Caco-2 (cell line): ENCODE measurements at regions not wholly inside any gene's neighbourhood (a gene's known extent, or its start where the extent isn't known, plus 50 kb on each side); places are given as distances from the start of the nearest gene placed in this dataset.
"Not testable (repeated sequence)": the region's sequence is repeated elsewhere in the genome, so short reads cannot be mapped to it uniquely, and the experiment has no call there.

Experiments
- BruUV-seq: library from RNA; stranded (reverse); fragments of 400-500 nt; replicated peaks from 2 replicates; lab custom pipeline; 2021; lab: Mats Ljungman, UMichigan
- CTCF ChIA-PET: fragments of 300-600 bp; sonication (Branson Sonifier 250); formaldehyde crosslinking; loops from one replicate; lab custom pipeline; 2022; ENCODE audit warnings: antibody characterized with exemption; lab: Charles Lee
- POLR2A ChIA-PET: fragments of 300-600 bp; sonication (Branson Sonifier 250); formaldehyde crosslinking; loops from one replicate; lab custom pipeline; 2022; ENCODE audit warnings: antibody characterized with exemption; lab: Charles Lee
- DNase-seq, 2 experiments: peaks; one replicate each; pipeline versions ENCODE4 v3.0.0 to v3.0.0-alpha.2; 2020 to 2022
- H3K27me3 ChIP-seq: replicated peaks from 2 replicates; pipeline ENCODE4 v1.6.0; 2011; ENCODE audit warnings: low read length; ENCODE audit not compliant: control insufficient read depth, insufficient read depth
- H3K36me3 ChIP-seq: 2 replicates; pipeline ENCODE4 v1.5.1; 2011; ENCODE audit warnings: low read length; ENCODE audit not compliant: control insufficient read depth, insufficient read depth
- H3K4me1 ChIP-seq: fragments of 250-450 bp; sonication (Bioruptor Pico); 2 replicates; pipeline ENCODE4 v1.5.1; 2020; ENCODE audit warnings: mild to moderate bottlenecking
- H3K4me3 ChIP-seq: 2 replicates; pipeline ENCODE4 v1.5.1; 2011; ENCODE audit warnings: low read depth, mild to moderate bottlenecking, control low read depth, low read length
- H3K9me3 ChIP-seq: fragments of 250-450 bp; sonication (Bioruptor Pico); 2 replicates; pipeline ENCODE4 v1.5.1; 2020; ENCODE audit warnings: mild to moderate bottlenecking, moderate library complexity
- H3K27ac Mint-ChIP-seq: one replicate; pipeline ENCODE4 v1.8.0; 2022; ENCODE audit warnings: mixed read lengths; ENCODE audit not compliant: unreplicated experiment
- H3K27me3 Mint-ChIP-seq: one replicate; pipeline ENCODE4 v1.8.0; 2022; ENCODE audit warnings: mixed read lengths; ENCODE audit not compliant: insufficient read depth, unreplicated experiment
- H3K36me3 Mint-ChIP-seq: one replicate; pipeline ENCODE4 v1.8.0; 2022; ENCODE audit warnings: mild to moderate bottlenecking, mixed read lengths; ENCODE audit not compliant: insufficient read depth, unreplicated experiment
- H3K4me1 Mint-ChIP-seq: one replicate; pipeline ENCODE4 v1.8.0; 2022; ENCODE audit warnings: low read depth, mixed read lengths; ENCODE audit not compliant: unreplicated experiment
- H3K4me3 Mint-ChIP-seq: one replicate; pipeline ENCODE4 v1.8.0; 2022; ENCODE audit warnings: mild to moderate bottlenecking, moderate library complexity, mixed read lengths; ENCODE audit not compliant: unreplicated experiment
- H3K9me3 Mint-ChIP-seq: one replicate; pipeline ENCODE4 v1.8.0; 2022; ENCODE audit warnings: mixed read lengths; ENCODE audit not compliant: unreplicated experiment
- CTCF ChIP-seq, 2 experiments: fragments of 200-600 bp in 1 of 2; IDR thresholded peaks; 1 replicate in 1 of 2; 2 replicates in 1 of 2; pipeline versions ENCODE4 v1.5.1 to v1.8.0; 2011 to 2022; ENCODE audit warnings: antibody characterized with exemption in 1 of 2, control low read depth in 1 of 2, inconsistent platforms in 1 of 2, low read depth in 1 of 2, low read length in 1 of 2, mild to moderate bottlenecking in 1 of 2, moderate library complexity in 1 of 2; ENCODE audit not compliant: insufficient read depth in 1 of 2, severe bottlenecking in 1 of 2, unreplicated experiment in 1 of 2
- intact Hi-C: fragments of 100-400 bp; cut with micrococcal nuclease; formaldehyde crosslinking; loops from one replicate; pipeline ENCODE4 v1.10.0; 2022; ENCODE audit not compliant: unreplicated experiment

- no peaks in the 10 kb centered on the region for H3K4me1 Mint-ChIP-seq
These were observed 520.8 kb upstream of the CYLC2 start for GRCh38 chr9:102474357-102474756.

GRCh38 chr9:102469430-102469829 lies 525.7 kb upstream of the CYLC2 start:
- H3K4me1 ChIP-seq, BruUV-seq, H3K9me3 ChIP-seq, intact Hi-C loops, H3K9me3 Mint-ChIP-seq, H3K36me3 ChIP-seq, H3K27me3 Mint-ChIP-seq, H3K4me3 Mint-ChIP-seq, H3K27ac Mint-ChIP-seq, POLR2A ChIA-PET, H3K4me1 Mint-ChIP-seq, H3K27me3 ChIP-seq, H3K36me3 Mint-ChIP-seq, H3K4me3 ChIP-seq, CTCF ChIA-PET, DNase-seq: not testable (repeated sequence)

More at GRCh38 chr9:102474357-102474756, 520.8 kb upstream of the CYLC2 start:
- Histone ChIP-seq H3K4me1 (no peaks in the 10 kb centered on the region), H3K36me3 (no peaks in the 10 kb centered on the region), H3K9me3 (no peaks in the 10 kb centered on the region), H3K27me3 (no peaks in the 10 kb centered on the region), H3K4me3 (no peak overlapping the region)
- ChIA-PET POLR2A (no interaction called here), CTCF (no interaction called here)
- Mint-ChIP-seq H3K4me3 (no peak overlapping the region), H3K27me3 (no peaks in the 10 kb centered on the region), H3K9me3 (no peaks in the 10 kb centered on the region), H3K27ac (no peak overlapping the region), H3K36me3 (no peaks in the 10 kb centered on the region)
- BruUV-seq = no TSS peak
- DNase-seq = no peak
- no peak for TF ChIP-seq CTCF (IDR thresholded peaks at IDR 0.05; ENCODE audit: insufficient read depth in 1 of 2, low read depth in 1 of 2, low read length in 1 of 2, severe bottlenecking in 1 of 2, unreplicated experiment in 1 of 2)
- intact Hi-C loops = no loop called here

- Histone ChIP-seq H3K9me3 (no peaks in the 10 kb centered on the region), H3K4me3 (no peak overlapping the region), H3K4me1 (no peaks in the 10 kb centered on the region), H3K36me3 (no peaks in the 10 kb centered on the region), H3K27me3 (no peaks in the 10 kb centered on the region)
- intact Hi-C loops = no loop called here
- Mint-ChIP-seq H3K27me3 (peaks cover 6% of the 10 kb centered on the region), H3K36me3 (no peaks in the 10 kb centered on the region), H3K4me1 (no peaks in the 10 kb centered on the region), H3K27ac (no peak overlapping the region), H3K4me3 (no peak overlapping the region), H3K9me3 (no peaks in the 10 kb centered on the region)
- no peak for DNase-seq
- ChIA-PET POLR2A (no interaction called here), CTCF (no interaction called here)
- no peak for TF ChIP-seq CTCF (IDR thresholded peaks at IDR 0.05; ENCODE audit: insufficient read depth in 1 of 2, low read depth in 1 of 2, low read length in 1 of 2, severe bottlenecking in 1 of 2, unreplicated experiment in 1 of 2)
- BruUV-seq = no TSS peak
These were observed 533.8 kb upstream of the CYLC2 start for GRCh38 chr9:102461156-102461819.
